H9 (cell line): ENCODE measurements at regions not wholly inside any gene's neighbourhood (a gene's known extent, or its start where the extent isn't known, plus 50 kb on each side); places are given as distances from the start of the nearest gene placed in this dataset.

Experiments
- DNase-seq: peaks from one replicate; pipeline ENCODE4 v3.0.0-alpha.2; 2017
- H2AFZ ChIP-seq: one replicate; pipeline ENCODE4 v1.6.1; 2013; ENCODE audit warnings: mild to moderate bottlenecking, low read length, control low read depth, moderate library complexity
- H2AK5ac ChIP-seq: 2 replicates; pipeline ENCODE4 v1.6.1; 2013; ENCODE audit warnings: low read length, control low read depth, mixed read lengths; ENCODE audit not compliant: insufficient read length
- H2BK120ac ChIP-seq: one replicate; pipeline ENCODE4 v1.6.1; 2013; ENCODE audit warnings: low read depth, mild to moderate bottlenecking, low read length, control low read depth, inconsistent platforms; ENCODE audit not compliant: poor library complexity, severe bottlenecking
- H2BK12ac ChIP-seq: 2 replicates; pipeline ENCODE4 v1.6.1; 2013; ENCODE audit warnings: low read length, control low read depth, mixed read lengths, low read depth; ENCODE audit not compliant: insufficient read length
- H2BK15ac ChIP-seq: 2 replicates; pipeline ENCODE4 v1.6.1; 2013; ENCODE audit warnings: low read depth, low read length, control low read depth
- H2BK20ac ChIP-seq: one replicate; pipeline ENCODE4 v1.6.1; 2013; ENCODE audit warnings: low read depth, mild to moderate bottlenecking, low read length, control low read depth, inconsistent platforms; ENCODE audit not compliant: poor library complexity, severe bottlenecking
- H2BK5ac ChIP-seq: 2 replicates; pipeline ENCODE4 v1.6.1; 2013; ENCODE audit warnings: low read length, control low read depth, mixed read lengths; ENCODE audit not compliant: insufficient read length
- H3K14ac ChIP-seq: 2 replicates; pipeline ENCODE4 v1.6.1; 2013; ENCODE audit warnings: low read length, control low read depth; ENCODE audit not compliant: insufficient read depth
- H3K18ac ChIP-seq: 2 replicates; pipeline ENCODE4 v1.6.1; 2013; ENCODE audit warnings: low read depth, mild to moderate bottlenecking, mixed read lengths, low read length, control low read depth; ENCODE audit not compliant: insufficient read length
- H3K23ac ChIP-seq: 2 replicates; pipeline ENCODE4 v1.6.1; 2013; ENCODE audit warnings: low read length, control low read depth, mixed read lengths, low read depth; ENCODE audit not compliant: insufficient read length
- H3K23me2 ChIP-seq: 2 replicates; pipeline ENCODE4 v1.6.1; 2013; ENCODE audit warnings: low read depth, mild to moderate bottlenecking, mixed read lengths, low read length, control low read depth; ENCODE audit not compliant: insufficient read length, poor library complexity, severe bottlenecking
- H3K27ac ChIP-seq: 2 replicates; pipeline ENCODE4 v1.5.1; 2013; ENCODE audit warnings: low read length, control low read depth, mixed read lengths, low read depth; ENCODE audit not compliant: insufficient read length
- H3K27me3 ChIP-seq: 2 replicates; pipeline ENCODE4 v1.6.1; 2013; ENCODE audit warnings: low read length, control low read depth, inconsistent platforms; ENCODE audit not compliant: insufficient read depth
- H3K4ac ChIP-seq: 2 replicates; pipeline ENCODE4 v1.6.1; 2013; ENCODE audit warnings: low read depth, mild to moderate bottlenecking, control low read depth, inconsistent platforms, low read length, moderate library complexity
- H3K4me1 ChIP-seq: 2 replicates; pipeline ENCODE4 v1.6.1; 2013; ENCODE audit warnings: low read length, control low read depth, inconsistent platforms; ENCODE audit not compliant: insufficient read depth
- H3K4me2 ChIP-seq: 2 replicates; pipeline ENCODE4 v1.6.1; 2013; ENCODE audit warnings: low read length, control low read depth, mixed read lengths; ENCODE audit not compliant: insufficient read length, insufficient read depth
- H3K56ac ChIP-seq: 2 replicates; pipeline ENCODE4 v1.6.1; 2013; ENCODE audit warnings: low read depth, mild to moderate bottlenecking, mixed read lengths, low read length, control low read depth; ENCODE audit not compliant: insufficient read length
- H3K79me1 ChIP-seq: 2 replicates; pipeline ENCODE4 v1.6.1; 2013; ENCODE audit warnings: low read depth, mild to moderate bottlenecking, moderate library complexity, low read length, control low read depth, inconsistent platforms; ENCODE audit not compliant: insufficient read depth, poor library complexity, severe bottlenecking
- H3K79me2 ChIP-seq: 2 replicates; pipeline ENCODE4 v1.6.1; 2013; ENCODE audit warnings: low read length, control low read depth, inconsistent platforms; ENCODE audit not compliant: insufficient read depth
- H3K9ac ChIP-seq: 2 replicates; pipeline ENCODE4 v1.6.1; 2013; ENCODE audit warnings: low read length, control low read depth, mixed read lengths; ENCODE audit not compliant: insufficient read length; ENCODE audit errors: extremely low read depth
- H3K9me3 ChIP-seq: one replicate; pipeline ENCODE4 v1.6.1; 2013; ENCODE audit warnings: low read depth, low read length, inconsistent platforms; ENCODE audit not compliant: control insufficient read depth
- H3T11ph ChIP-seq: one replicate; pipeline ENCODE4 v1.6.1; 2013; ENCODE audit warnings: mild to moderate bottlenecking, low read length, control low read depth, inconsistent platforms
- H4K20me1 ChIP-seq: one replicate; pipeline ENCODE4 v1.6.1; 2013; ENCODE audit not compliant: control insufficient read depth, insufficient read length, insufficient read depth
- H4K5ac ChIP-seq: 2 replicates; pipeline ENCODE4 v1.6.1; 2013; ENCODE audit warnings: low read depth, mild to moderate bottlenecking, mixed read lengths, low read length, control low read depth; ENCODE audit not compliant: insufficient read length
- H4K8ac ChIP-seq: replicated peaks from 2 replicates; pipeline ENCODE4 v1.6.1; 2013; ENCODE audit warnings: low read length, control low read depth, mixed read lengths, low read depth; ENCODE audit not compliant: insufficient read length
- H4K91ac ChIP-seq: 2 replicates; pipeline ENCODE4 v1.6.1; 2013; ENCODE audit warnings: low read depth, mild to moderate bottlenecking, moderate library complexity, mixed read lengths, low read length, control low read depth; ENCODE audit not compliant: insufficient read length
- H3K27ac Mint-ChIP-seq, 3 experiments: 2 replicates in 2 of 3; 3 replicates in 1 of 3; pipeline ENCODE4 v1.8.0; 2020 to 2021; ENCODE audit warnings: mixed read lengths in 3 of 3, mild to moderate bottlenecking in 1 of 3, moderate library complexity in 1 of 3
- H3K27me3 Mint-ChIP-seq: 2 replicates; pipeline ENCODE4 v1.8.0; 2021; ENCODE audit warnings: low read depth, mild to moderate bottlenecking, moderate library complexity, mixed read lengths
- H3K36me3 Mint-ChIP-seq, 3 experiments: 2 replicates in 2 of 3; 3 replicates in 1 of 3; pipeline ENCODE4 v1.8.0; 2020 to 2021; ENCODE audit warnings: low read depth in 3 of 3, mixed read lengths in 3 of 3; ENCODE audit not compliant: insufficient read depth in 1 of 3
- H3K4me1 Mint-ChIP-seq, 2 experiments: 2 replicates each; pipeline ENCODE4 v1.8.0; 2020; ENCODE audit warnings: mixed read lengths in 2 of 2
- H3K4me3 Mint-ChIP-seq, 2 experiments: 2 replicates in 1 of 2; 3 replicates in 1 of 2; pipeline ENCODE4 v1.8.0; 2020 to 2021; ENCODE audit warnings: mild to moderate bottlenecking in 2 of 2, mixed read lengths in 2 of 2, moderate library complexity in 1 of 2
- H3K9me3 Mint-ChIP-seq, 2 experiments: 2 replicates in 1 of 2; 3 replicates in 1 of 2; pipeline ENCODE4 v1.8.0; 2020; ENCODE audit warnings: mild to moderate bottlenecking in 2 of 2, mixed read lengths in 2 of 2, moderate library complexity in 1 of 2
- CTCF ChIP-seq: fragments of 200-600 bp; sonication (generic); conservative IDR thresholded peaks from 3 replicates; pipeline ENCODE4 v1.8.0; 2021; ENCODE audit warnings: antibody characterized with exemption, mild to moderate bottlenecking
- WGBS: extraction: QIAGEN DNeasy Blood & Tissue Kit; methylation state at CpG from one replicate; pipeline ENCODE4 v1.1.7; 2013; ENCODE audit warnings: missing lambda C conversion rate, low lambda C conversion rate, mixed read lengths; ENCODE audit not compliant: insufficient read length; ENCODE audit errors: extremely low coverage; 5-methylcytosine and 5-hydroxymethylcytosine counted together

DNA sequence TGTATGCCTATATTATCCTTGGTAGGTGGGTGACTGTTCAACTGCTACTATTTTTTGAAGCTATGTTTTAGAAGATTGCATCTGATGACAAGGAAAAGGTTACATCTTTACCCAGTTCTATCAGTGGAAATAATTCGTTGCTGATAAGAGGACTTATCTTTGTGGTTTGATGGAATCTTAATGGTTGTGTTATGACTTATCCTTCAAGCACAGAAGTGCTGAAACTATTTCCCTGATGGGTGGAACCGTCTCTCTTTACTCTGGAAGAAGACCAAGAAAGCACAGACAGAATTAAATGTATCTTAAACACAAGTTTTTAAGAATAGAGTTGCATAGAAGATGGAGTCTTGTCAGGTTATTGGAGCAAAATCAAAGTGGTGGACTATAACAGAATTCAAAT lies 437.7 kb upstream of the KAZN start:
- peaks cover 29 to 46% of the 10 kb centered on the region in 2 experiments for H3K9me3 Mint-ChIP-seq

More for the DNA sequence above, 437.7 kb upstream of the KAZN start:
- Mint-ChIP-seq H3K4me3 (no peak overlapping the region), H3K4me1 (peaks cover 12 to 13% of the 10 kb centered on the region in 2 experiments), H3K27ac (no peak overlapping the region), H3K27me3 (peaks cover 5% of the 10 kb centered on the region; the same call in 1 of the 2 replicates), H3K36me3 (peaks cover 12 to 45% (median 20%) of the 10 kb centered on the region in 3 experiments)
- H3K4ac ChIP-seq, result no peak overlapping the region
- H2BK5ac ChIP-seq, result no peak overlapping the region
- H2BK120ac ChIP-seq, result no peak overlapping the region
- DNase-seq, result no peak
- H3K4me1 ChIP-seq, result peaks cover 8% of the 10 kb centered on the region; the same call in 1 of the 2 replicates
- no peaks in the 10 kb centered on the region for H4K20me1 ChIP-seq
- no peak overlapping the region for H2AK5ac ChIP-seq
- WGBS, result no CpG with 5 or more reads among the region's 2 CpGs
- H3K18ac ChIP-seq, result no peak overlapping the region
- no peak overlapping the region for H4K8ac ChIP-seq
- no peak overlapping the region for H2BK20ac ChIP-seq
- H2BK12ac ChIP-seq, result no peak overlapping the region
- H3K23me2 ChIP-seq, result no peaks in the 10 kb centered on the region
- H3K14ac ChIP-seq, result no peak overlapping the region
- H3K27ac ChIP-seq, result no peak overlapping the region
- no peak overlapping the region for H3K23ac ChIP-seq
- no peaks in the 10 kb centered on the region for H3K79me1 ChIP-seq
- no peak overlapping the region for H3K9ac ChIP-seq
- no peak overlapping the region for H4K5ac ChIP-seq
- no peak overlapping the region for H2AFZ ChIP-seq
- H3K56ac ChIP-seq, result no peak overlapping the region
- no peaks in the 10 kb centered on the region for H3K27me3 ChIP-seq
- H2BK15ac ChIP-seq, result no peak overlapping the region
- H3K79me2 ChIP-seq, result no peaks in the 10 kb centered on the region
- H3T11ph ChIP-seq, result no peak overlapping the region
- H3K4me2 ChIP-seq, result no peak overlapping the region
- TF ChIP-seq CTCF, result no peak
- H4K91ac ChIP-seq, result no peak overlapping the region
- H3K9me3 ChIP-seq, result no peaks in the 10 kb centered on the region
